HG03139 (cell line): ENCODE measurements at regions not wholly inside any gene's neighbourhood (a gene's known extent, or its start where the extent isn't known, plus 50 kb on each side); places are given as distances from the start of the nearest gene placed in this dataset.
"Not testable (repeated sequence)": the region's sequence is repeated elsewhere in the genome, so short reads cannot be mapped to it uniquely, and the experiment has no call there.

Experiments
- ATAC-seq: cut with Tn5 transposase; IDR thresholded peaks from one replicate; pipeline ENCODE4 v1.9.1; 2021; ENCODE audit not compliant: unreplicated experiment

DNA sequence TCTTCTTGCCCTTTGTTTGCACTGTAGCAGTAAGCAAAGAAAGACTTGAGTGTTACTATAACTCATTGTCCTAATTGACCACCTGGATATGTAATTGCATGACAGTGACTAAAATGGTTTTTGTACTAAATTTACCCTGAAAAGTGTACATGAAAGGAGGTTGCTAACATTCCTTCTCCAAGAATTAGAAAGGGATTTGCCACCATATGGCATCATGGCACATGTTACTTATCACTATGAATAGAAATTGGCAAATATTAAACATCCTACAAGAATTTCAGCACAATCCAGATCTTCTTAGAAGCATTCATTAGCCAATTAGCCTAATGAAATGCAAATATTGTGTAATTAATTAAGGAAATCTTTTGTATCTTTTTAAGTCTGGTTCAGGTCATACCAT lies 834.2 kb downstream of the STPG2 start:
- ATAC-seq = no peak

DNA sequence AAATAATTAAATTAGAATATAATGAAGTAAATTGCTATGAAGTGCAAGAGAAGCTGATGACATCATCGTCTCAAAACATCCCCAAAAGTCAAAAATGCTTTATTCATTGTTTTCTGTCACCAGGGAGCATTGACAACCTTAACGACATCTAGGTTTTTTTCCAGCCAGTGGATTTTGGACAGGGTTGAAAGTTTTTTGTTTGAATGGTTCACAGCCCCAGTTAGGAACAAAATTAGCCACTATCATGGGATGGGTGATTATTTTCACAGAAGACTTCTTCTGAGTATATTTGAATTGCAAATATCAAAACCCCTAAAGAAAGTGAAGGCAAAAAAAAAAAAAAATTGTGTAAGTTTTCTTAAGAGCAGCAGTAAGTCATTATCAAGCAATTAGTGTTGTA lies 826.1 kb downstream of the STPG2 start:
- ATAC-seq = no peak

DNA sequence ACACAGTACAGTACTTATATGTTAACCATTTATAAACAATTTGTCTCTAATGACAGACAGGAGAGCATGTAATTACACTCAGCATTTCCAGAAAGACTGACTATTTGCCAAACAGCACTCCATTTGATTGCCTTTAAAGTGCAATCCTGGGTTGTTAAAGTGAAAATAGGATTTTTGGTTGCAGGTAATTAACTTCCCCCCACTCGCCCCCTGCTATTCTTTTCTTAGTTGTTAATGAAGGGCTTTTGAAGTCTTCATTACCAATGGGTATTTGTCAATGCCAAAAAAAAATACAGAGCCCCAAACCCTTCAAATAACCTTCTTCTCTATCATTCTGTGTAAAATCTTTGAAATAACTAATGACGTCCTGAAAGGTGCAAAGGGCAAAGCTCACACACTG lies 825.6 kb downstream of the STPG2 start:
- ATAC-seq = no peak

DNA sequence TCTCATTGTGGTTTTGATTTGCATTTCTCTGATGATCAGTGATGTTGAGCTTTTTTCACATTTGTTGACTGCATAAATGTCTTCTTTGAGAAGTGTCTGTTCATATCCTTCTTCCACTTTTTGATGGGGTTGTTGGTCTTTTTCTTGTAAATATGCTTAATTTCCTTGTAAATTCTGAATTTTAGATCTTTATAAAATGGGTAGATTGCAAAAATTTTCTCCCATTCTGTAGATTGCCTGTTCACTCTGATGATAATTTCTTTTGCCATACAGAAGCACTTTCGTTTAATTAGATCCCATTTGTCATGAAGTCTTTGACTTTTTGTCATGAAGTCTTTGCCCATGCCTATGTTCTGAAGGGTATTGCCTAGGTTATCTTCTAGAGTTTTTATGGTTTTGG lies 817.5 kb downstream of the STPG2 start:
- not testable (repeated sequence) for ATAC-seq

DNA sequence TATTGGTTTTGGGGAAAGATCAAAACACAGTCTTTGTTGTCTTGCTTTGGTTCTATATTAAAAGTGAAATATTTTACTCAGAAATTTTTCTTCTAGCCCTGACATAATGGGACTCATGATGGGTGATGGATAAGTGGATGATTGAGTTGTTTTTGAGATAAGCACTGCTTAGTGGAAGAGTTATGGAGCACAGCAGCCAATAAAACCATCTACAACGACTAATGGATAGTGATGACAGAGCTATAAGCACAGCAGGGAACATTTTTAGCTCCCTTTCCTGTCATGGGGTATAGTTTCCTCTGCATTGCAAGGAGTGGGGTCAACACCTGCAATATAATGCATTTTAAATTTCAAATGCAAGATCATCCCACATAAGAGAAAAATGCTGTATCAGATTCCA lies 812.4 kb downstream of the STPG2 start:
- ATAC-seq = no peak

DNA sequence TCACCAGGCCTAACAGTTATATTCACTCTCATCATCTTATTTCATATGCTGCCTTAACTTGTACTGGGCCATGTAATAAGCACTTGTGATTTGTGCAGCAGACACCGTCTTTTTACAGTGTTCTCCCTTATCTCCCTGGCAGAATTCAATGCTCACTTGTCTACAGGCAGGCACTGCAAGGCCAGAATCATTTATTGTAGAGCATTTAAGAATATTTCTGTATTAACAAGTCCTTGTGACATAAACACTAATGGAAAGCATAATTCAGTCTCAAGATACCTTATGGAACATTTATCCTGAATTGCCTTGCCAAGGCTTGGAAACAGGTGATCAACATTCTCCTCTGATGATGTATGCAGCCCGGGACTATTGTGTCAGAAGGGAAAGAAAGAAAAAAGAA lies 808.9 kb downstream of the STPG2 start:
- ATAC-seq = no peak

DNA sequence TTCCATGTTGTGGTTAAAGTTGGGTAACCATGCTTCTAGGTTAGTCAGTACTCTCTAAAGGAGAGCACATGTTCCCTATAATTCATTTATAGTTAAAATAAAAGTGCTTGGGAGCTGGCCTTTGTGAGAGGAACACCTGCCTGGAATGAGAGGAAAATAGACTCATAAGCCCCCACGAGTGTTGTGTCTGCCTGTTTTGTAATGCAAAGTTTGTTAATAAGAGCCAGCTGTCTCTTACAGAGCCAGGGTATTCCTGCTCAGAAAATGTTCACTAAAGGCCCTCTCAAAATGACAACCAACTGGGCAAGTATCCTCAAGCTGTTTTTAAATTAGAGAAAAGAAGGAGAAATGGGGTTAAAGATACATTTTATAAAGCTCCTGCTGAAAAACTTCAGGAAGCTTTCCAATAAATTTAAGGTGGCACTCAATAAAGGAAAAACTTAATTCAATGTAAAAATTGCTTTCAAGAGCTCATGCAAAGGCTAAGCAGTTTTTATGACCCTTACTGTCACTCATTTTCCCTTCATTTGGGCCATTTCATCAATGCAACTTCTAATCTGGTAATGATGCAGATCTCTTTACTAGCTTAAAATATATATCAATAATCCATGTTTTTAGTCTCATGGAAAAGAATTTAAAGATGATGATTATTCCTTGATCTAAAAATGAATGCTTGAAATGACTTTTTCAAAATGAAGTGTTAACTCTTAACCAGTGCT lies 793.6 kb downstream of the STPG2 start:
- no peak for ATAC-seq

DNA sequence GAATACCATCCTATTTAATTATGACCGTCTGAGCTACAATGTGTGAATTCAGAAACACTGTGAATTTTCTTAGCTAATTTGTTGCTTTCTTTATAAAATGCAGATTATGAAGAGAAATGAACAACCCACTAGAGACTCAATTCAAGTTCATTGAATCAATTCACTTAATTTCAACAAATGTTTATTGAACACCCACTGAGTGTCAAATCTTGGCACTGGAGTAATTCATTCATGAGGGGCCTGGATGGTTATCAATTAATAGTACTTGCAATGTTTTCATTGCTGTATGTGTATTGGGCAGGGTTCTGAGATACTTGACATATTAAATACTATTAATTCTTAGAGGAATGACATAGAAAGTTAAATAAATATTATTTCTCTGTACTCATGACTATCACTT lies 789.4 kb downstream of the STPG2 start:
- no peak for ATAC-seq

DNA sequence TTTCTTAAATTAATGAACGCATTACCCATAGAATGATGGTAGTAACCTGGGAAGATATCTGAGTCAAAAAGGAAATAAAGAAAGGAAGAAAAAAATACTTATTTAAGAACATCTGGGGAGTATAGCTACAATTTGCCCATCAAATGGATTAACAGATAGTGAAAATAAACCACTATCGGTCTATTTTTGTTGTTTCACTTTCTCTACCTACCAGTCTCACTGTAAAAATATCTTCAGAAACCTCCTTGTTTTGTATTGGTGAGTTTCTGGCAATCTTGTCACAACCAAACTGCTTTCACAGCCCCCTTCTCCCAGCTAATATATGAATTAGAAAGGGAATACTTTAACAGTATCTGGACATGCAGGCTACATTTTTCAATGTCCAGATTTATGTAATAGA lies 783.5 kb downstream of the STPG2 start:
- no peak for ATAC-seq

DNA sequence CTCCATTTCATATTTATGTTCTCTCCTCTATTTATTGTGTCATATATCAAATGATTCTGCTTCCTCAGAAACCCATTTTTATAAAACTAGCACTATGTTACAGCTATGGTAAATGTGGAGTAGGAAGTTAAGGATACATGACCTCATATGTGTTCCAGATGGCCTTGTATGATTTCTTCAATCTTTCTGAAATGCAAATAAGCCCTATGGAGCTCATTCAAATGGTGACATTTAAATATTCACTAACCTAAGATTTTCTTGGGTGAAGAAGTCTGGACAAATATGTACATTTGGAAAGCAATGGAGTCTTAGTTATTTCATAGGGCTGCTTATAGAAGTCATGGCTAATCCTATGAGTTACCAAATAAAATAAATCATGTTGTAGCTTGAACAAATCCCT lies 782.5 kb downstream of the STPG2 start:
- no peak for ATAC-seq

DNA sequence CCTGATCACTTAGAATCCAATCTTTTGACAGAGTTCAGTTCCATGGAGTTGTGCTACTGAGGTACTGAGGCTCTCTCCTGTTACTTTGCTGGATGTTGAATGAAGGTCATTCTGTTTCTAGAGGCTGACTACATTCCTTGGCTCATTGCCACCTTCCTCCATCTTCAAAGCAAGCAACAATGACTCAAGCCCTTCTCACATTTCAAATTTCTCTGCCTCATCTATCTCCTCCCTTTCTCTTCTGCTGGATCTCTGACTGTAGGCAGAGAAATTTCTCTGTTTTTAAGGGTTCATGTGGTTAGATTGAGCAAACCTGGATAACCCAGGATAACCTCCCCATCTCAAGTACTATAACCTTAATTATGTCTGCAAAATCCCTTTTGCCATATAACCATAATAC lies 775.4 kb downstream of the STPG2 start:
- no peak for ATAC-seq

DNA sequence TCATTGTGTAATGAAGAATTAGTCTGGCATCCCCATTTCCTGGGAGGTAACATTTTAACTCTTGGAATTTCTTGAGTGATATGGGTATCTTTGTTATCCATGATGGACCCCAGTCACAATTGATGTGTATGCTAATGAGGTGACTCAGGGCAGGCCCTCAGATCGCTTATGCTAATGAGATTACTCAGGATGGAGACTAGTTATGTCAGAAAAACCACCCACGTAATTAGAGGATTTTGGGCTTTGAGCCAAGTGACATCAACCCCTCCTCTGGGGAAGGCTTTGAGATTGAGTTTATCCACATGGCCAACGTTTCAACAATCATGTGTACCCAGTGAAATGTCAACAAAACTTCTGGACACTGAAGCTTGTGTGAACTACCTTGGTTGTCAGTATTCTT lies 772.7 kb downstream of the STPG2 start:
- no peak for ATAC-seq

DNA sequence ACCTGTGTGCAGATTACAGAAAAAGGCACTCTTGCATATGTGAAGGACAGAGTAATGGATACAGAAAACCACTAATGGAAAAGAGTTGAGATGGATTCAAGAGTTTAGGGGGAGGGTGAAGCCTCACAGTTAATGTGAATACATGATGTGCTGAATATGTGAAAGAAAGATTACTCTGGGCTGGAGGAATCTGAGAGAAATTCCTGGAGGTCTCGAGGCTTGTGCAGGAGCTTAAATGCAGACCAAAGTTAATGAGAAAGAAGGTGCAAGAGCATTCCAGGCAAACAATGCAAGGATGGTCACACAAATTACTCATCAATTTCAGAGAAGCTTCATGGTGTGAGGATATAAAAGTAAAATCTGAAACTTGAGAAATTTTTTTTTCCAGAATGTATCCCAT lies 768.8 kb downstream of the STPG2 start:
- no peak for ATAC-seq

DNA sequence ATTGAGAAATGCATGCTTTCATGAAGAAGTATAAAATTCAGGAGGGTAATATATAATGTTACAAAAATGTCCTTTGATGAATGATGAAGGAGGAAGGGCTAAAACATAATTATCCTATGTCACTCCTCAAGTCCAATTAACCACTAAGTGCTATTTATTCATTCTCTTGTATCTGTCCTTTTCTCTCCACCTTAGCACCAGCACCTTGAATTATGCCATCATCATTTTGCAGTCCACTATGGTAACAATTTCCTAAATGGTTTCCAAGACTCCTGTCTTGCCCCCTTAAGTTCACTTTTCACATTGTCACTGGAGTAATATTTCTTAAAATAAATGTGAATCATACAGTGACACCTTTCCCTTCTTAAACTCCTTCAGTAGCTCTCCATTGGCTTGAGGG lies 756.3 kb downstream of the STPG2 start:
- no peak for ATAC-seq

DNA sequence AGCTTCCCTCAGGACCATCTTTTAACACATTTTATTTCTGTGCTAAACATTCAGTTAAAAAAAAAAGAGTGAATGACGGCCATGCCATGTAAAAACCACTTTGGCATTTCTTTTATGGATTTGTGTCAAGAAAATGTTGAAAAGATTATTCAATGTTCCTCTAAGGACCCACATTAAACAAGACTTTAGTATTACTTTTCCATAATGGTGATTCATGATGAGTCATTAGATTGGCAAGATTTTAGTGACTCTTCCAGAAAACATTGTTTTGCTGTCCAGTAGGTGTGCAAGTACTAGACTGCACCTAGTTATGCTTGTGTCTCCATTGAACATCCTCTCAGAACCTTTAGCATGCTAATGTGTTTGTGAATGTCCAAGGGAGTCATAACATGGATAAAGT lies 748.6 kb downstream of the STPG2 start:
- ATAC-seq = no peak

DNA sequence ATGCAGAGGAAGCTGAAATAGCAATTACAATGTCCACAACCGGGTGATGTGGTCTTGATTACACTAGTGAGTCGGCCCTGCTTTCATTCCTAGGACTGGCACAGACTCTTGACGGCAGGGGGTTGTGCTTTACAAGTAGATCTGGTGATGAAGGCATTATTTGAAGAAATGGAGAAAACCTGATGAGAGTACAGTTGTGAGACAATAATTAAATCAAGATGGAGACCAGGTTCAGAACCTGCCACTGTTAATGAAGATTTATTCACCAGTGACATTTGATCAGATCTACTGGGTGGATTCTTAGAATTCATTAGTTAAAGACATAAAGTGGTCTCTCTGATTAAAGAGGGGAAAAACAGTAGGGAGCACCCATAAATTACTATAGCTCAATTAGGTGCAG lies 747.2 kb downstream of the STPG2 start:
- ATAC-seq = no peak

DNA sequence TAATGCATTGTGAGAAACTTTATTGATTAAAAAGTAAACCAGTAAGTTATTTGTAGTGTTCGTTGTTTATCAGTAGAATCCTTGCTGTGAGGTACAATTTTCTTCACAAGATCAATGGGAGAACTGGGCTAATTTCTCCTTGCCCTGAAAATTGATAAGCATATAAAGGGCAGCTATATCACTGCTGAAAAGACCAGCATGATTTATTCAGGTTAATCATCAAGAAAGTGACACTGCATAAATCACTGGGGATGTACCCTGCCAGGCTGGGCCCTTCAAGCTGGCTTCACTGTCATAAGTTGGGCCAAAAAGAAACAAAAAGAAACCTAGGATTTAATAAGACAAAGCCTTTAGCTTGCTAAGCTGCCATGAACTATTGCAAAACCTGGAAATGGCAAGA lies 746.7 kb downstream of the STPG2 start:
- no peak for ATAC-seq

DNA sequence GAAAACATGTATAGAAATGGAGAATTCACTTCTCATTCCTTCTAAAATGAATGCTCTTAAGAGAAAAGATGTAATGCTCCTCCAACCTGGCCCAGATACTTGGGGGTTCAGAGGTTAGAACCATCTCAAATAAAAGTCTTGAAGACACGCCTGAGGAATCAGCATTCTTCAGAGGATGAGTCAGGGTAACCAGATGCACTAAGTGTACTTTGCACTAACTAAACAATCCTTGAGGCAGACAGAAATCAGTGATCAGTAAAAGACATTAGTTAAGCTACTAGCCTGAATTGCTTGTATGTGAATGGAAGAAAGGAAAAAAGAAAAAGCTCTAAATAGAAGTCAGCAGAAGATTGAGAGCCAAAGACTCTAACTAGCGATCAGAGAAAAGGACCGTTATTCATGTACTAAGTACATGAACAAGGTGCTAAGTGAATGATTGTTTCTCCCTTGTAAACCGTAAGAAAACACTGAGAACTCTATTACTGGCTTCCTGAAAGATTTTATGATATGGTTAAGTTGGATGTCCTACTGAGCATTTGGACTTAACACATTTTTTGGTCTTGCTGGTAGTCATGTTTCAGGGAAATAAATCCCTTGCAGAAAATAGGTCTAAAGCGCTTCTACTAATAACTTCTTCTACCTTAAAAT lies 738.3 kb downstream of the STPG2 start:
- no peak for ATAC-seq

DNA sequence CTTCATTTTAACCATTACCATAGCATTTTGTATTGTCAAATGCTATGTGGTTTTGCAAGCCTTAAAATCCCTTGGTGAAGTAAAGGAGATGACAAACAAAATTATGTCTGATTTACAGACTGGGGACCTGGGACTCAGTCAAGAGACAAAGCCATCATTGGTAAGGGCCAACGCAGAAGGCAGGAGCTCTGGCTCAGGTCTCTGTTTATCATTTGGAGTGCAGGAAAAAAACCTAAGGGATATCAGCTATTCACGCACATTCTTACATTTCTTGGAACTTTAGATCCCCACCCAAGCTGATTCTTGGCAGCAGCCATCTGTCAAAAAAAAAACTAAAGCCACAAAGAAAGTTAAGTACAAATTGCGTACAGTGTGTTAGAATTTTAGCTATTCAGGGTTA lies 731.9 kb downstream of the STPG2 start:
- no peak for ATAC-seq

DNA sequence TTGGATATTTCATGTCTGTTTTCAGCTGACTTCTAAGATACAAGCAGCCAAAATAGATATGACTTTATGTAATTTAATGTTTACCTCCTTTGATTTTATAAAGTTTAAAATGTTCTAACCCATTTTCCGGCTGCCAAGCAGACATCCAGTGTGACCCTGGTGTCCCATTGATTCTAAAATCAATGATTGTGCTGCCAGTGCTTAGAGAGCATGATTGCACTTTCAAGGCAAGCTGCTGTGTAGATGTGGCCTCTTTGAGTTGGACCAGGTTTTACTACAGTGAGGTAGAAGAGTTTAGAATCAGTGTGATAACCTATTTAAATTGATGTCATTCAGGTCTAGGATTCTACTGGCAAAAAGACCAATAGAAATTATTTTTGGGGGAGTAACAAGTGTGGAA lies 730.9 kb downstream of the STPG2 start:
- ATAC-seq = no peak

DNA sequence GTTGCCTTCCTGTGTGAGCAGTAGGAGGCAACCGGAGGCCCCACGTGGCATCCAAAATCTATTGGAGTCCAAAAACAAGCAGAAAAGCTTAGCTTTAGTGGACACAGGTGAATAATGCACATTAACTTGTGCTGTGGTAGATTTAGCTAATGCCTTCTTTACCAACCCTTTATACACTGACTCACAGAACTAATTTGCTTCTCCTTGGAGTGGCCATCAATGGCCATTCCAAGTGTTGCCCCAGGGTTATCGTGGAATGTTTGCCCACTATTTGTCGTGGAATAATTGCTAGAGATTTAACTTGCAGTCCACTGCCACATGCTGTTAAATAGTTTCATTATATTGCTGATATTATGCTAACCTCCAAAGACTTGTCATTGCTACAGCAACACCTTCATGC lies 729.1 kb downstream of the STPG2 start:
- no peak for ATAC-seq

DNA sequence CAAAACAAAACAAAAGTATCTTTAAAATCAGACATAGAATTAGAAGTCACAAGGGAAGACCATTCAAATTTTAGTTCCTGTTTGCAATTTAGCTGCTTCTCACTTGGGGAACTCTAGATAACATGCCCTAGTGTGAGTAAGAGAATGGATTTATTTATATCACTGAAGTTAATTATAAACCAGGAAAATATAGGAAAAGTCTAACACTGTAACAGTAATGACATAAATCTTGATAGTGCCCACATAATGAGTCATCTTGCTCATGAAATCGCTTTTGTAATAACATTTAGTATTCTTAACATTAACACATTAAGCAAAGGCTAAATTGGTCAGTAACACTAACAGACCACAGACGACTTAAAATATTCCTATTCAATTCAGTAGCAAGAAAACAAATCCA lies 710.7 kb downstream of the STPG2 start:
- ATAC-seq = no peak
